GM12878 (cell line): ENCODE measurements at regions not wholly inside any gene's neighbourhood (a gene's known extent, or its start where the extent isn't known, plus 50 kb on each side); places are given as distances from the start of the nearest gene placed in this dataset.

Experiments used
- CTCF ChIP-seq, 3 experiments: IDR thresholded peaks in 2 of 3; conservative IDR thresholded peaks in 1 of 3; 2 replicates each; pipeline ENCODE4 v1.5.1; 2011; ENCODE audit warnings: low read depth in 3 of 3, low read length in 3 of 3, mild to moderate bottlenecking in 3 of 3, control low read depth in 2 of 3, moderate library complexity in 2 of 3, inconsistent platforms in 1 of 3, mixed read lengths in 1 of 3; ENCODE audit not compliant: control insufficient read depth in 2 of 3, insufficient read depth in 1 of 3; ENCODE audit errors: extremely low read depth in 1 of 3
- NBN ChIP-seq: fragments of 450-650 bp; IDR thresholded peaks from 2 replicates; pipeline ENCODE4 v1.6.1; 2016
- NRF1 ChIP-seq: conservative IDR thresholded peaks from 2 replicates; pipeline ENCODE4 v1.6.1; 2011; ENCODE audit warnings: mild to moderate bottlenecking, low read depth, low read length, improper control_type of control experiment
- STAT3 ChIP-seq: IDR thresholded peaks from 2 replicates; pipeline ENCODE4 v1.6.1; 2011; ENCODE audit warnings: low read depth, low read length, improper control_type of control experiment
- ZNF274 ChIP-seq: IDR thresholded peaks from one replicate; pipeline ENCODE4 v1.8.0; 2011; ENCODE audit not compliant: insufficient read length, insufficient read depth

- no peak for TF ChIP-seq CTCF (IDR thresholded peaks at IDR 0.05 in 2 of 3, conservative IDR thresholded peaks at IDR 0.05 in 1 of 3; ENCODE audit: control insufficient read depth in 2 of 3, extremely low read depth in 1 of 3, insufficient read depth in 1 of 3, low read depth in 3 of 3, low read length in 3 of 3)
- no peak for TF ChIP-seq NBN
- TF ChIP-seq ZNF274, result no peak
- no peak for TF ChIP-seq NRF1
- no peak for TF ChIP-seq STAT3
Observed at GRCh38 chr10:109588259-109588658, 335.1 kb downstream of the XPNPEP1 start.
